Common myeloid progenitor, CD34-positive (primary cell): ENCODE measurements at regions not wholly inside any gene's neighbourhood (a gene's known extent, or its start where the extent isn't known, plus 50 kb on each side); places are given as distances from the start of the nearest gene placed in this dataset.

Experiments used
- CTCF ChIA-PET: fragments of 350-600 bp; sonication (Branson Sonifier 250); formaldehyde crosslinking; loops from one replicate; lab custom pipeline; 2021; ENCODE audit warnings: antibody characterized with exemption; lab: Charles Lee
- POLR2A ChIA-PET: fragments of 350-600 bp; sonication (Branson Sonifier 250); formaldehyde crosslinking; loops from one replicate; lab custom pipeline; 2021; ENCODE audit warnings: antibody characterized with exemption; lab: Charles Lee
- DNase-seq, 3 donors: peaks; one replicate each; pipeline versions ENCODE4 v3.0.0 to v3.0.0-alpha.2; 2013
- H3K27ac ChIP-seq, 2 experiments: 1 replicate in 1 of 2; 2 replicates in 1 of 2; pipeline ENCODE4 v1.7.0; 2013; ENCODE audit warnings: inconsistent platforms in 2 of 2, low read length in 2 of 2, mild to moderate bottlenecking in 2 of 2, low read depth in 1 of 2, moderate library complexity in 1 of 2; ENCODE audit not compliant: severe bottlenecking in 2 of 2, insufficient read depth in 1 of 2, poor library complexity in 1 of 2
- H3K27me3 ChIP-seq, 5 experiments: replicated peaks in 2 of 5; 1 replicate in 3 of 5; 2 replicates in 2 of 5; pipeline versions ENCODE4 v1.6.1 to v1.7.0; 2013; ENCODE audit warnings: low read length in 4 of 5, mild to moderate bottlenecking in 2 of 5, moderate library complexity in 2 of 5, inconsistent platforms in 1 of 5; ENCODE audit not compliant: insufficient read depth in 5 of 5, control insufficient read depth in 4 of 5
- H3K36me3 ChIP-seq, 4 experiments: 1 replicate in 2 of 4; 2 replicates in 2 of 4; pipeline versions ENCODE4 v1.6.1 to v1.7.0; 2013; ENCODE audit warnings: low read length in 3 of 4, control low read depth in 1 of 4, mild to moderate bottlenecking in 1 of 4; ENCODE audit not compliant: control insufficient read depth in 4 of 4, insufficient read depth in 4 of 4
- H3K4me1 ChIP-seq, 4 experiments: 1 replicate in 3 of 4; 2 replicates in 1 of 4; pipeline versions ENCODE4 v1.6.1 to v1.7.1; 2013; ENCODE audit warnings: low read length in 3 of 4, mild to moderate bottlenecking in 3 of 4, control low read depth in 1 of 4, inconsistent platforms in 1 of 4, moderate library complexity in 1 of 4; ENCODE audit not compliant: control insufficient read depth in 4 of 4, insufficient read depth in 4 of 4; ENCODE audit errors: control extremely low read depth in 1 of 4
- H3K4me3 ChIP-seq, 7 experiments: 1 replicate in 4 of 7; 2 replicates in 3 of 7; pipeline versions ENCODE4 v1.5.1 to v1.7.0; 2013; ENCODE audit warnings: mild to moderate bottlenecking in 7 of 7, low read length in 6 of 7, moderate library complexity in 6 of 7, inconsistent platforms in 2 of 7, low read depth in 2 of 7, control low read depth in 1 of 7; ENCODE audit not compliant: insufficient read depth in 4 of 7, control insufficient read depth in 1 of 7; ENCODE audit errors: extremely low read depth in 1 of 7
- H3K9me3 ChIP-seq, 5 experiments: 1 replicate in 4 of 5; 2 replicates in 1 of 5; pipeline versions ENCODE4 v1.6.1 to v1.7.1; 2013; ENCODE audit warnings: low read length in 4 of 5, mild to moderate bottlenecking in 2 of 5, inconsistent platforms in 1 of 5, low read depth in 1 of 5, moderate library complexity in 1 of 5; ENCODE audit not compliant: control insufficient read depth in 4 of 5, insufficient read depth in 2 of 5; ENCODE audit errors: control extremely low read depth in 1 of 5
- WGBS: methylation state at CpG from one replicate; pipeline ENCODE4 v1.1.5; 2013; ENCODE audit not compliant: insufficient coverage; 5-methylcytosine and 5-hydroxymethylcytosine counted together

GRCh38 chr5:136430081-136430480 is 64.7 kb upstream of the TRPC7 start:
- Histone ChIP-seq H3K4me3 (no peak overlapping the region), H3K9me3 (no peaks in the 10 kb centered on the region), H3K36me3 (no peaks in the 10 kb centered on the region), H3K27ac (no peak overlapping the region), H3K4me1 (peaks cover 0 to 8% (median 2%) of the 10 kb centered on the region in 4 experiments), H3K27me3 (no peaks in the 10 kb centered on the region)
- CTCF ChIA-PET = no interaction called here
- POLR2A ChIA-PET = no interaction called here
- no peak for DNase-seq

DNA sequence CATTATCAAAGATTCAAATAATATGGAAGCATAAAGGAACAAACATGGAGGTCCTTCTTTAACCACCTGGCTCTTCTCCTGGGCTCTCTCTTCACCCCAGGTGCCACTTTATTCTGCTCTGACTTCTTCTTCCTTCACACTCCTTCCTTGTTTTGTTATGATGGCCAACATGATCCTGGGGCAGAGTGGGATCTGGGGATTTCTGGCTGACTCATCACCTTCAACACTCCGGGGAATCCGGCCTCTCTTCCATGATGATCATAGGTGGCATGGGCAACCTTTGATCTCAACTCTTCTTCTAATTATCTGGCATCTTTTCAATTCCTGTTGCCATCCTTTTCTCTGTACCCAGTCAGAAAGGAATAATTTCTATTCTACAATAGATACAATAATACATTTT is 62.1 kb upstream of the TRPC7 start:
- WGBS = 83% methylated on average over 1 of the region's 2 CpGs
- no peak for DNase-seq
- Histone ChIP-seq H3K4me1 (peaks cover 0 to 9% (median 4%) of the 10 kb centered on the region in 4 experiments), H3K4me3 (no peak overlapping the region), H3K27ac (no peak overlapping the region), H3K9me3 (no peaks in the 10 kb centered on the region), H3K27me3 (no peaks in the 10 kb centered on the region), H3K36me3 (no peaks in the 10 kb centered on the region)
- ChIA-PET POLR2A (interaction anchor here (0.6 kb wide), 1 partner anchor 742 kb away, joined by 4 read pairs; no protein-coding TSS in a partner anchor), CTCF (no interaction called here)

GRCh38 chr5:136425921-136426320 is 60.6 kb upstream of the TRPC7 start:
- Histone ChIP-seq H3K27me3 (no peaks in the 10 kb centered on the region), H3K4me3 (no peak overlapping the region), H3K36me3 (no peaks in the 10 kb centered on the region), H3K4me1 (peaks cover 0 to 9% (median 4%) of the 10 kb centered on the region in 4 experiments), H3K27ac (no peak overlapping the region), H3K9me3 (no peaks in the 10 kb centered on the region)
- POLR2A ChIA-PET = no interaction called here
- CTCF ChIA-PET = no interaction called here
- 27% methylated on average over 3 of the region's 3 CpGs for WGBS
- DNase-seq = peak in 2 of 3 donors; percentile 49 to 64

- DNase-seq = peak; percentile 48 to 65 (median 64)
- CTCF ChIA-PET = interaction anchor here (0.6 kb wide), 1 partner anchor 27 kb away, joined by 3 read pairs; no protein-coding TSS in a partner anchor
- POLR2A ChIA-PET = no interaction called here
Measured at GRCh38 chr5:136424835-136425584, 59.7 kb upstream of the TRPC7 start.

DNA sequence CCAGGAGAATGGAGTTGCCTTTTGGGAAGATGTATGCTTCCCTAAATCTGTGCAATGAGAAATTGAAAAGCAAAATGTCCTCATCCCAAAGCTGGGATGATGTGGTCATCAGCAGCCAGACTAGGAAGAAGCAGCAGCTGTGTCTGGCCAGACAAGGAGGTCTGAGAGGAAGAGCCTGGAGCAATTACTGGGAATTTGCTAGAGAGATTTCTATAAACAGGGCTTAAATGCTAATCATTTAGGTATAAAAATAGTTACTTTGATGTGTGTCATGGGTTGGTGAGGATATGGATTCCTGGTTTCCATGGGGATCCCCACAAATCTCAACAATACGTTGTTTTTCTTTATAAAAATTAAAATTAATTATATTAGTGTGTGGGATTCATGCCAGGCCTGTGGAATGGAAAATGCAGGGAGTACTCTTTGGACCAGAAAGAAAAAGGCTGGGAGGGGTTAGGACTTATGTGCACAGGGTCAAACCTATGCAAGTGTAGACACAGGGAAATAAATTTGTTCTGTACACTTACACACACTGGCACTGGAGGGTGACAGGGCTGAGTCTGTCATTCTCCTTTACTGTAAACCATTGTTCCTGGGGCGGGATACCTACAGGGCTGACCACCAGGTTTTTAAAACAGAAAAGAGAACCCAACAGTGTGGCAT is 58.7 kb upstream of the TRPC7 start:
- Histone ChIP-seq H3K27ac (no peak overlapping the region), H3K4me3 (no peak overlapping the region), H3K27me3 (no peaks in the 10 kb centered on the region), H3K4me1 (peaks cover 0 to 9% (median 4%) of the 10 kb centered on the region in 4 experiments), H3K9me3 (no peaks in the 10 kb centered on the region), H3K36me3 (no peaks in the 10 kb centered on the region)
- CTCF ChIA-PET = interaction anchor here (1.1 kb wide), 2 partner anchors 21 to 60 kb away, joined by 3 read pairs; no protein-coding TSS in a partner anchor
- POLR2A ChIA-PET = no interaction called here
- no peak for DNase-seq
- WGBS = no CpG with 5 or more reads among the region's 2 CpGs

More at GRCh38 chr5:136424835-136425584, 59.7 kb upstream of the TRPC7 start:
- H3K27me3 ChIP-seq = no peaks in the 10 kb centered on the region
- peaks cover 0 to 9% (median 4%) of the 10 kb centered on the region in 4 experiments for H3K4me1 ChIP-seq
- no peak overlapping the region for H3K27ac ChIP-seq
- 62% methylated on average over 7 of the region's 11 CpGs for WGBS
- no peak overlapping the region for H3K4me3 ChIP-seq
- no peaks in the 10 kb centered on the region for H3K9me3 ChIP-seq
- no peaks in the 10 kb centered on the region for H3K36me3 ChIP-seq

- no peak for DNase-seq
- WGBS = 70% methylated on average over 2 of the region's 5 CpGs
Measured at GRCh38 chr5:136420168-136420898, 55.0 kb upstream of the TRPC7 start.

More at GRCh38 chr5:136420168-136420898, 55.0 kb upstream of the TRPC7 start:
- no peak overlapping the region for H3K4me3 ChIP-seq
- H3K4me1 ChIP-seq = peaks cover 0 to 5% (median 0%) of the 10 kb centered on the region in 4 experiments
- H3K9me3 ChIP-seq = peaks cover 0 to under 1% (median 0%) of the 10 kb centered on the region in 5 experiments
- no peak overlapping the region for H3K27ac ChIP-seq
- no peaks in the 10 kb centered on the region for H3K36me3 ChIP-seq
- ChIA-PET POLR2A (no interaction called here), CTCF (no interaction called here)
- H3K27me3 ChIP-seq = no peaks in the 10 kb centered on the region
